BE2C (cell line): ENCODE measurements at regions not wholly inside any gene's neighbourhood (a gene's known extent, or its start where the extent isn't known, plus 50 kb on each side); places are given as distances from the start of the nearest gene placed in this dataset.

Experiments
- DNase-seq: peaks from one replicate; pipeline ENCODE4 v3.0.0-alpha.2; 2020
- H3K27me3 ChIP-seq: fragments of 250-450 bp; sonication (Bioruptor Pico); 2 replicates; pipeline ENCODE4 v1.5.1; 2020; ENCODE audit warnings: mild to moderate bottlenecking
- H3K36me3 ChIP-seq: fragments of 250-450 bp; sonication (Bioruptor Pico); 2 replicates; pipeline ENCODE4 v1.5.1; 2020; ENCODE audit warnings: mild to moderate bottlenecking
- H3K4me1 ChIP-seq: fragments of 250-450 bp; sonication (Bioruptor Pico); 2 replicates; pipeline ENCODE4 v1.5.1; 2020
- H3K4me3 ChIP-seq: 2 replicates; pipeline ENCODE4 v1.5.1; 2011; ENCODE audit warnings: low read depth, low read length
- H3K9me3 ChIP-seq: fragments of 250-450 bp; sonication (Bioruptor Pico); 2 replicates; pipeline ENCODE4 v1.5.1; 2020
- TF ChIP-seq, protein P1 (sequence below): IDR thresholded peaks from 2 replicates; pipeline ENCODE4 v1.5.1; 2012; ENCODE audit warnings: mild to moderate bottlenecking, low read depth, low read length

DNA sequence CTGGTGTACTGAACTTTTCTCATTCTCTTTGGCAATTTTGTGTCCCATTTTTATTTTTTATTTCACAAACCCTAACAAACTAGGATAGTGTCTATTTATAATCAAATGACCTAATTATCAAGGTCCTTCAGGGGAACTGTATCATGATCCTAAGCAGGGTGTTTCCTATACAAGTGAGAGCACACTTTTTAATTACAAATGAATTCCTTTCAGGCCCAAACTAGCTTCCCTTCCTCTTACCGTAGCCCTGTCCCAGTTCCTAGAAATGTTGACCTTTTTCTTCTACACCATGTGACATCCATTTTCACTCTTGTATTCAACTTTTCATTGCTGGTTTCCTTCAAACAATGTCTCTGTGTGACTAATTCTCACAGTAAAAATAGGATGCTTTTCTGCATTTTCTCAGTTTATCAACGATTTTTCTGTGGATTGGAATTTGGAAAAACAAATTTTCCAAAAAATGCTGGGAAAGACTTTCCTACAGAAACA lies 411.4 kb downstream of the CCDC91 start:
- no peak for DNase-seq
- no peaks in the 10 kb centered on the region for H3K9me3 ChIP-seq
- peaks cover 8% of the 10 kb centered on the region; the same call in 1 of the 2 replicates for H3K4me1 ChIP-seq
- H3K4me3 ChIP-seq, result no peak overlapping the region
- H3K27me3 ChIP-seq, result no peaks in the 10 kb centered on the region
- TF ChIP-seq, protein P1, sequence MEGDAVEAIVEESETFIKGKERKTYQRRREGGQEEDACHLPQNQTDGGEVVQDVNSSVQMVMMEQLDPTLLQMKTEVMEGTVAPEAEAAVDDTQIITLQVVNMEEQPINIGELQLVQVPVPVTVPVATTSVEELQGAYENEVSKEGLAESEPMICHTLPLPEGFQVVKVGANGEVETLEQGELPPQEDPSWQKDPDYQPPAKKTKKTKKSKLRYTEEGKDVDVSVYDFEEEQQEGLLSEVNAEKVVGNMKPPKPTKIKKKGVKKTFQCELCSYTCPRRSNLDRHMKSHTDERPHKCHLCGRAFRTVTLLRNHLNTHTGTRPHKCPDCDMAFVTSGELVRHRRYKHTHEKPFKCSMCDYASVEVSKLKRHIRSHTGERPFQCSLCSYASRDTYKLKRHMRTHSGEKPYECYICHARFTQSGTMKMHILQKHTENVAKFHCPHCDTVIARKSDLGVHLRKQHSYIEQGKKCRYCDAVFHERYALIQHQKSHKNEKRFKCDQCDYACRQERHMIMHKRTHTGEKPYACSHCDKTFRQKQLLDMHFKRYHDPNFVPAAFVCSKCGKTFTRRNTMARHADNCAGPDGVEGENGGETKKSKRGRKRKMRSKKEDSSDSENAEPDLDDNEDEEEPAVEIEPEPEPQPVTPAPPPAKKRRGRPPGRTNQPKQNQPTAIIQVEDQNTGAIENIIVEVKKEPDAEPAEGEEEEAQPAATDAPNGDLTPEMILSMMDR, result no peak
- no peaks in the 10 kb centered on the region for H3K36me3 ChIP-seq

DNA sequence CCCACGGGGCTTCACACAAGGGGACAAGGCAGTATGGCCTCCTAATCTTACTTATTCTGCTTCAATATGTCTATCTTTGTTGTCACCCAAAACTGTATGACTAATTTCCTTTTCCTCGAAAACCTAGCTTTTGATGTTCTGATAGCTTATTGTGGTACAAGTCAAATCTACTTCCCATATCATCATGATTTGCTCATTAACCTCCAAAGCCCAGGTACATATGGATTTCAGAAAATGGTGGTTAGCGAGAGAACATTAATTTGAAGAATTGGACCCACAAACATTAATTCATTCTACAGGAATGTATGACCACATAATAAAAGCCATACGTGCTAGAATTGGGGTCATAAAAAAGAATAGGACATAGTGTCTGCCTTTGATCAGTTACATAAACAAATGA lies 412.5 kb downstream of the CCDC91 start:
- Histone ChIP-seq H3K9me3 (no peaks in the 10 kb centered on the region), H3K4me3 (no peak overlapping the region), H3K27me3 (no peaks in the 10 kb centered on the region), H3K4me1 (peaks cover 8% of the 10 kb centered on the region; the same call in 1 of the 2 replicates), H3K36me3 (no peaks in the 10 kb centered on the region)
- TF ChIP-seq, protein P1, result no peak
- no peak for DNase-seq

DNA sequence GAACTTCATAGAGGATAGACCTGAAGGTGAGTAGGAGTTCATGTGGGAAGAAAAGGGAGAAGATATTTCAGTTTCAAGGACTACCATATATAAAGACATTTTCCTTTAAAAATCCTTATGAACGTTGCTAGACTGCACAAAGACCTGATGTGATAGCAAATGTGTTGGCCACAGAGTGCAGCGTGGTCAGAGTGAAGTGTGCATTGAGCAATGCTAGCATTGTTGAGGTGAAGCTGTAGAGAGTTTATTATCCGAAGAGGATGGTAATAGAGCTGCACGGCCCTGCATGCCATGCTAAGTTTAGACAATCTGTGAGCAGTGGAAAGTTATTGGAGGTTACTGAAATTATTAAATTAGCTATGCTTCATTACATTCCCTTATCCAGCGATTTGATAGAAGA lies 413.0 kb downstream of the CCDC91 start:
- no peaks in the 10 kb centered on the region for H3K36me3 ChIP-seq
- H3K9me3 ChIP-seq, result no peaks in the 10 kb centered on the region
- H3K4me1 ChIP-seq, result peaks cover 8% of the 10 kb centered on the region; the same call in 1 of the 2 replicates
- TF ChIP-seq, protein P1, result no peak
- peak; percentile 16 for DNase-seq
- no peaks in the 10 kb centered on the region for H3K27me3 ChIP-seq
- H3K4me3 ChIP-seq, result no peak overlapping the region

DNA sequence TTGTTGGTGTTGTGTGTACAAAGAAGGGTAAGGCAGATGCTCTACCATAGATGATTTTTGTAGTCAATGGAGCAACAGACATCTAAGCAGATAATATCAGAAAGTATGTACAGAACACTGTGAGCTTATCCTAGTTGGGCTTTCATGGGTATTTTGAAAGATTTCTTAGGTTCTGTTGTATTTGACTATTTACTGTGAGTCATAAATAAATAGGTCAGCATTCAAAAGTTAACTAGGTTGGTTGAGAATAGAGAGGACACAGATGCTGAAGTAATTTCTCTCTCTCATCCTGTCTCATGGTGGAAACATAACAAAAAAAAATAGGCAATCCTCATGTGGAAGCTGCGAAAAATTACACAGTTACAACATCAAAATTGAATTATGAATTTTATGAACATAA lies 413.5 kb downstream of the CCDC91 start:
- Histone ChIP-seq H3K27me3 (no peaks in the 10 kb centered on the region), H3K36me3 (no peaks in the 10 kb centered on the region), H3K4me3 (no peak overlapping the region), H3K4me1 (peaks cover 8% of the 10 kb centered on the region; the same call in 1 of the 2 replicates), H3K9me3 (no peaks in the 10 kb centered on the region)
- TF ChIP-seq, protein P1, result no peak
- DNase-seq, result no peak

DNA sequence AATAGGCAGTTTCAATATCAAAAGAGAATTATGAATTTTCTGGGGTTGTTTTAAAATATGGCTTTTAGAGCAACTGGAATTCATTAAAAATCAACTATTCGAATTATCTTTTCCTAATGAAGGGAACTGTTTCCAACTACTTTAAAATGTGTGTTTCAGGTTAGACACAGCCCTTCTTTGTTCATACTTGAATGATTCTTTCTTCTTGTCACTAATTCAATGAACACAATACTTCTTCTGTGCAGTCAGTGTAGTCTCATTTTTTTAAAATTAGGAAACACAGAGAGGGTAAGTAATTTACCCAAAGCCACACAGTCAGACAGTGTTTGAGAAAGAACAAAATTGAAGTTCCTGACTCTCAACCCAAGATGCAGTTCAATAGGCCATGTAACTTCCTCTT lies 414.0 kb downstream of the CCDC91 start:
- Histone ChIP-seq H3K4me1 (peaks cover 8% of the 10 kb centered on the region; the same call in 1 of the 2 replicates), H3K36me3 (no peaks in the 10 kb centered on the region), H3K4me3 (no peak overlapping the region), H3K9me3 (no peaks in the 10 kb centered on the region), H3K27me3 (no peaks in the 10 kb centered on the region)
- DNase-seq, result no peak
- TF ChIP-seq, protein P1, result no peak

DNA sequence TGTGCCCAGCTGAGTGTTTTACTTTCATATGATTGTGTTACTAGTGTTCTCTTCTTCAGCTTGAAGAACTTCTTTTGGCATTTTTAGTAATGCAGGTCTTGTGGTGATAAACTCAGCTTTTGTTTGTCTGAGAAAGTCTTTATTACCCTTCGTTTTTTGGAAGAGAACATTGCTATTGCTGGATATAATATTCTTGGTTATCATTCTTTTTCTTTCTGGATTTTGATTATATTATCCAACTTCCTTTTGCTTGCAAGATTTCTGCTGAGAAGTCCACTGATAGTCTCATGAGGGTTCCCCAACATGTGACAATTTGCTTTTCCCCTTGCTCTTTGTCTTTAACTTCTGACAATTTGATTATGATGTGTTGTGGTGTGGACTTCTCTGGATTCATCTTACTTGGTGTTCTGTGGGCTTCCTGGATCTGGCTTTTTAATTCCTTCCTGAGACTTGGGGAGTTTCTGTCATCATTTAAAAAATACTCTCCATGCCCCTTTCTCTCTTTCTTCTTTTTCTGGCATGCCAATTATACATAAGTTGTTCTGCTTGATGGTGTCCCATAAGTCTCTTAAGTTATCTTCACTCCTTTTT lies 416.8 kb downstream of the CCDC91 start:
- Histone ChIP-seq H3K27me3 (no peaks in the 10 kb centered on the region), H3K9me3 (no peaks in the 10 kb centered on the region), H3K4me3 (no peak overlapping the region), H3K4me1 (peaks cover 8% of the 10 kb centered on the region; the same call in 1 of the 2 replicates), H3K36me3 (no peaks in the 10 kb centered on the region)
- TF ChIP-seq, protein P1, result no peak
- no peak for DNase-seq
